ENCODE measurements at regions not wholly inside any gene's neighbourhood (a gene's known extent, or its start where the extent isn't known, plus 50 kb on each side); places are given as distances from the start of the nearest gene placed in this dataset.
"Not testable (repeated sequence)": the region's sequence is repeated elsewhere in the genome, so short reads cannot be mapped to it uniquely, and the experiment has no call there.

- Histone ChIP-seq H3K4me1 (ENCODE audit: control insufficient read depth, insufficient read depth, low read length) (no peaks in the 10 kb centered on the region), H3K27me3 (ENCODE audit: control insufficient read depth, insufficient read depth, low read length) (no peaks in the 10 kb centered on the region), H3K4me2 (ENCODE audit: low read length) (no peak overlapping the region), H3K9me3 (replicated peaks; ENCODE audit: low read length) (no peaks in the 10 kb centered on the region), H3K4me3 (ENCODE audit: low read length) (no peak overlapping the region), H3K36me3 (ENCODE audit: insufficient read depth, low read length) (no peaks in the 10 kb centered on the region), H3K9ac (ENCODE audit: low read depth, low read length) (no peak overlapping the region)
These were observed 121.9 kb upstream of the SETBP1 start for GRCh38 chr18:44558767-44559166.

GRCh38 chr18:44562986-44563385, 117.7 kb upstream of the SETBP1 start:
- Histone ChIP-seq H3K9me3 (replicated peaks; ENCODE audit: low read length) (no peaks in the 10 kb centered on the region), H3K4me1 (ENCODE audit: control insufficient read depth, insufficient read depth, low read length) (peaks cover 3% of the 10 kb centered on the region), H3K27me3 (ENCODE audit: control insufficient read depth, insufficient read depth, low read length) (no peaks in the 10 kb centered on the region), H3K36me3 (ENCODE audit: insufficient read depth, low read length) (no peaks in the 10 kb centered on the region), H3K9ac (ENCODE audit: low read depth, low read length) (no peak overlapping the region), H3K4me3 (ENCODE audit: low read length) (no peak overlapping the region), H3K4me2 (ENCODE audit: low read length) (no peak overlapping the region)

GRCh38 chr18:44564922-44565321, 115.8 kb upstream of the SETBP1 start:
- Histone ChIP-seq H3K4me3 (ENCODE audit: low read length) (no peak overlapping the region), H3K4me1 (ENCODE audit: control insufficient read depth, insufficient read depth, low read length) (peaks cover 3% of the 10 kb centered on the region)

GRCh38 chr18:44568342-44568741, 112.3 kb upstream of the SETBP1 start:
- Histone ChIP-seq H3K36me3 (ENCODE audit: insufficient read depth, low read length) (no peaks in the 10 kb centered on the region), H3K4me2 (ENCODE audit: low read length) (no peak overlapping the region), H3K4me1 (ENCODE audit: control insufficient read depth, insufficient read depth, low read length) (peaks cover 3% of the 10 kb centered on the region), H3K27me3 (ENCODE audit: control insufficient read depth, insufficient read depth, low read length) (no peaks in the 10 kb centered on the region), H3K9me3 (replicated peaks; ENCODE audit: low read length) (no peaks in the 10 kb centered on the region), H3K4me3 (ENCODE audit: low read length) (no peak overlapping the region), H3K9ac (ENCODE audit: low read depth, low read length) (no peak overlapping the region)

More at GRCh38 chr18:44564922-44565321, 115.8 kb upstream of the SETBP1 start:
- Histone ChIP-seq H3K9me3 (replicated peaks; ENCODE audit: low read length) (no peaks in the 10 kb centered on the region), H3K4me2 (ENCODE audit: low read length) (no peak overlapping the region), H3K36me3 (ENCODE audit: insufficient read depth, low read length) (no peaks in the 10 kb centered on the region), H3K27me3 (ENCODE audit: control insufficient read depth, insufficient read depth, low read length) (no peaks in the 10 kb centered on the region), H3K9ac (ENCODE audit: low read depth, low read length) (no peak overlapping the region)

GRCh38 chr18:44568986-44569385, 111.7 kb upstream of the SETBP1 start:
- H3K4me2 ChIP-seq (ENCODE audit: low read length) = no peak overlapping the region
- no peak overlapping the region for H3K4me3 ChIP-seq (ENCODE audit: low read length)

GRCh38 chr18:44569391-44570055, 111.2 kb upstream of the SETBP1 start:
- Histone ChIP-seq H3K36me3 (ENCODE audit: insufficient read depth, low read length) (no peaks in the 10 kb centered on the region), H3K4me1 (ENCODE audit: control insufficient read depth, insufficient read depth, low read length) (peaks cover 3% of the 10 kb centered on the region), H3K9me3 (replicated peaks; ENCODE audit: low read length) (no peaks in the 10 kb centered on the region), H3K9ac (ENCODE audit: low read depth, low read length) (no peak overlapping the region), H3K4me2 (ENCODE audit: low read length) (no peak overlapping the region), H3K4me3 (ENCODE audit: low read length) (no peak overlapping the region), H3K27me3 (ENCODE audit: control insufficient read depth, insufficient read depth, low read length) (no peaks in the 10 kb centered on the region)

More at GRCh38 chr18:44568986-44569385, 111.7 kb upstream of the SETBP1 start:
- H3K27me3 ChIP-seq (ENCODE audit: control insufficient read depth, insufficient read depth, low read length) = no peaks in the 10 kb centered on the region
- H3K9ac ChIP-seq (ENCODE audit: low read depth, low read length) = no peak overlapping the region
- no peaks in the 10 kb centered on the region for H3K9me3 ChIP-seq (replicated peaks; ENCODE audit: low read length)
- no peaks in the 10 kb centered on the region for H3K36me3 ChIP-seq (ENCODE audit: insufficient read depth, low read length)
- H3K4me1 ChIP-seq (ENCODE audit: control insufficient read depth, insufficient read depth, low read length) = peaks cover 3% of the 10 kb centered on the region

- H3K4me2 ChIP-seq (ENCODE audit: low read length) = peak overlapping the region; percentile 10
These were observed 101.5 kb upstream of the SETBP1 start for GRCh38 chr18:44579028-44579702.

GRCh38 chr18:44579745-44580144, 100.9 kb upstream of the SETBP1 start:
- Histone ChIP-seq H3K36me3 (ENCODE audit: insufficient read depth, low read length) (no peaks in the 10 kb centered on the region), H3K9ac (ENCODE audit: low read depth, low read length) (no peak overlapping the region), H3K4me1 (ENCODE audit: control insufficient read depth, insufficient read depth, low read length) (peaks cover 14% of the 10 kb centered on the region), H3K27me3 (ENCODE audit: control insufficient read depth, insufficient read depth, low read length) (no peaks in the 10 kb centered on the region), H3K4me2 (ENCODE audit: low read length) (peak overlapping the region; percentile 10), H3K9me3 (replicated peaks; ENCODE audit: low read length) (no peaks in the 10 kb centered on the region), H3K4me3 (ENCODE audit: low read length) (no peak overlapping the region)

More at GRCh38 chr18:44579028-44579702, 101.5 kb upstream of the SETBP1 start:
- no peaks in the 10 kb centered on the region for H3K36me3 ChIP-seq (ENCODE audit: insufficient read depth, low read length)
- peaks cover 14% of the 10 kb centered on the region for H3K4me1 ChIP-seq (ENCODE audit: control insufficient read depth, insufficient read depth, low read length)
- H3K4me3 ChIP-seq (ENCODE audit: low read length) = no peak overlapping the region
- no peaks in the 10 kb centered on the region for H3K9me3 ChIP-seq (replicated peaks; ENCODE audit: low read length)
- H3K9ac ChIP-seq (ENCODE audit: low read depth, low read length) = no peak overlapping the region
- H3K27me3 ChIP-seq (ENCODE audit: control insufficient read depth, insufficient read depth, low read length) = no peaks in the 10 kb centered on the region

GRCh38 chr18:44580159-44580558, 100.5 kb upstream of the SETBP1 start:
- Histone ChIP-seq H3K4me3 (ENCODE audit: low read length) (no peak overlapping the region), H3K36me3 (ENCODE audit: insufficient read depth, low read length) (no peaks in the 10 kb centered on the region), H3K9ac (ENCODE audit: low read depth, low read length) (no peak overlapping the region), H3K4me1 (ENCODE audit: control insufficient read depth, insufficient read depth, low read length) (peaks cover 14% of the 10 kb centered on the region), H3K27me3 (ENCODE audit: control insufficient read depth, insufficient read depth, low read length) (no peaks in the 10 kb centered on the region), H3K4me2 (ENCODE audit: low read length) (no peak overlapping the region), H3K9me3 (replicated peaks; ENCODE audit: low read length) (no peaks in the 10 kb centered on the region)

- not testable (repeated sequence) for H3K4me3 ChIP-seq (ENCODE audit: low read length); H3K27me3 ChIP-seq (ENCODE audit: control insufficient read depth, insufficient read depth, low read length); H3K4me2 ChIP-seq (ENCODE audit: low read length); H3K9ac ChIP-seq (ENCODE audit: low read depth, low read length); H3K9me3 ChIP-seq (replicated peaks; ENCODE audit: low read length); H3K36me3 ChIP-seq (ENCODE audit: insufficient read depth, low read length)
- H3K4me1 ChIP-seq (ENCODE audit: control insufficient read depth, insufficient read depth, low read length) = peaks cover 14% of the 10 kb centered on the region
These were observed 99.9 kb upstream of the SETBP1 start for GRCh38 chr18:44580782-44581181.

GRCh38 chr18:44582456-44582855, 98.2 kb upstream of the SETBP1 start:
- Histone ChIP-seq H3K4me3 (ENCODE audit: low read length) (no peak overlapping the region), H3K27me3 (ENCODE audit: control insufficient read depth, insufficient read depth, low read length) (no peaks in the 10 kb centered on the region), H3K4me2 (ENCODE audit: low read length) (no peak overlapping the region), H3K4me1 (ENCODE audit: control insufficient read depth, insufficient read depth, low read length) (peaks cover 14% of the 10 kb centered on the region), H3K36me3 (ENCODE audit: insufficient read depth, low read length) (no peaks in the 10 kb centered on the region), H3K9ac (ENCODE audit: low read depth, low read length) (no peak overlapping the region), H3K9me3 (replicated peaks; ENCODE audit: low read length) (no peaks in the 10 kb centered on the region)

- no peaks in the 10 kb centered on the region for H3K9me3 ChIP-seq (replicated peaks; ENCODE audit: low read length)
- H3K4me2 ChIP-seq (ENCODE audit: low read length) = no peak overlapping the region
- H3K4me3 ChIP-seq (ENCODE audit: low read length) = no peak overlapping the region
- no peaks in the 10 kb centered on the region for H3K36me3 ChIP-seq (ENCODE audit: insufficient read depth, low read length)
- H3K9ac ChIP-seq (ENCODE audit: low read depth, low read length) = no peak overlapping the region
- no peaks in the 10 kb centered on the region for H3K27me3 ChIP-seq (ENCODE audit: control insufficient read depth, insufficient read depth, low read length)
- H3K4me1 ChIP-seq (ENCODE audit: control insufficient read depth, insufficient read depth, low read length) = peaks cover 13% of the 10 kb centered on the region
These were observed 95.8 kb upstream of the SETBP1 start for GRCh38 chr18:44584900-44585299.
